NCI-H1694 (cell line): ENCODE measurements at regions not wholly inside any gene's neighbourhood (a gene's known extent, or its start where the extent isn't known, plus 50 kb on each side); places are given as distances from the start of the nearest gene placed in this dataset.

Source experiments
- DNase-seq: peaks from one replicate; lab custom pipeline; 2025; lab: John Stamatoyannopoulos, UW

DNA sequence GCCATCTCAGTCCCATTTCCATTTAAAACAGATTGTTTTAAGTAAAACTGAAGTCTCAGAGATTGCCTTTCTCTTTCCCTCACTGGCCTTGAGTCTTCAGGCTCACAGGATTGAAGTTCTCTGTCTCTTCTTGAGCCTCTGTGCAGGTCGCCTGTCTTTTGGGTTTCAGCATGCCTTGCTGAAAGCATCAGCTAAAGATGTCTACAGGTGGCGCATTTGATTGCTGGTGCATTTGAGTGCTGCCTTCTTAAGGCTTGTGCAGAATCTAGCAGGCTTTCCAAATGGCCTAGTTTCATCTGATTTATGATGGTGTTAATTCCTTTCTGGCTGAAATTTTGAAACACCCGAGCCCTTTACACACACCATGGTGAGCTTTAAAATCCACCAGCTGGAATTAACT is 1062.2 kb upstream of the FBXO33 start:
- no peak for DNase-seq

DNA sequence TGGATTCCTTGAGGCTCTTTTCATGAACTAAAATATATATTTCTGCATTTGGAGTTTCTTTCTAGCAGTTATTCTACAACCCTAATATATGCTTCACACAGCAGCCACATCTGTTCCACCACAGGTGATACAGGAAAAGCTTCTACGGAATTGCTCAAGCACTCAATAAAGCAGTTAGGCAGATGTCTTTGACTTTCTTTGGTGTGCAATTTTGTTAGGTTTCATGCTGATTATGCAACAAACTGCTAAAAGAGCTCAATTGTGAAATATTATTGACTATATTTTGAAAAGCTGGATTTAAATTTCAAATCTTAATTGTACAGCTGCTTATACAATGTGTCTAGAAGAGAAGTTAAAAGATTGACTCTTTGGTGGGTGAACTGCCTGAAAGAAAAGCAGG is 1055.6 kb upstream of the FBXO33 start:
- DNase-seq, result no peak

GRCh38 chr14:40485688-40486087 is 1053.5 kb upstream of the FBXO33 start:
- no peak for DNase-seq

- no peak for DNase-seq
Observed at GRCh38 chr14:40476005-40476404, 1043.8 kb upstream of the FBXO33 start.

DNA sequence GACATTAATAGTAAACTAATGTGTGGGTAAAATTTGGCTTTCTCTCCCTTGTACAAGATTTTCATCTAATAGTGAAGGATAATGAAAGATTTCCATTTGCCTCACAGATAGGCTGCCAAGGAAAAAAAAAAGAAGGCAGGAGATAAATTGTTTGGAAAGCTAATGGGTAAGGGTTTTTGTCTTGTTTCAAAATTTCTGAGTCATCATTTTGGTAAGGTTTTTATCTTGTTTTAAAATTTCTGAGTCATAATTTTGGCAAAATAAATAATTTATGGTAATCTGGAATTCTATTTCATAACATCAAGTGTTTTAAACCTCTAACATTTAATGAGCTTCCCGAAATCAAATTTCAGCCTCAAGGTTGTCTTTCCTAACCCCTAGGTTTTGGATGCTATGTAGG is 1035.7 kb upstream of the FBXO33 start:
- DNase-seq, result no peak

GRCh38 chr14:40464531-40464930 is 1032.3 kb upstream of the FBXO33 start:
- no peak for DNase-seq

DNA sequence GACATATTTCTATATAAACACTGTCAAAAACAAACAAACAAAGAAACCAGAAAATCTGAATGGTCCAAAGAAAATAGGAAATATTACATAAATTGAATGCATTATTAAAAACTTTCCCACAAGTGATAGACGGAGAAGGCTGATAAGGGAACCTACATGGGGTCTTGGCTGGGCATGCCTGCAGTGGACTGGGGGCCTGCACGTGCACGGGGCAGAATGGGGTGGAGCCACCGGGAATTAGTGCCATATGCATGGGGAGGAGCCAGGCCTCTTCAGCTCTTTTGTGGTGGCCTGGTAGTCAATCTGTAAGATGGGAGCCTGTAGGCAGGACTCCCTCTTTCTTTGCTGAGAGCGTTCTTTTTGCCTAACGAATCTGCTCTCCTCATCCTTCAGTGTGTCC is 1031.7 kb upstream of the FBXO33 start:
- no peak for DNase-seq

DNA sequence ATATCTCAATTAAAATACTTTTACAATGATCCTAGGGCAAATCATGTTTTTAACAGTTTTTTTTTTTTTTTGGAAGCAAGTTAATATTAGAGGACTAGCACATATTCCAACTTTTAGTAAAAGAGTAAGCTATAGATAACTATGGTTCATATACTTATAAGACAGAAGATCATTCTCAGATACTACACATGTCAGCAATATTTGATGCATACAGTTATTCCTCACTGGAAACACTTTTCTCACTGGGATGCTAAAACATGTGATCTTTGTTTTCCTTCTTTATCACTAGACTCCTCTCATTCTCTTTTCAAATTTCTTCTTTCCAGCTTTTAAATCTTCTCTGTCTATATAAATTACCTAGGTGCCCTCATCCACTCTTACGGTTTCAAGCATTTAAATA is 1020.4 kb upstream of the FBXO33 start:
- DNase-seq, result no peak

GRCh38 chr14:40447017-40447416 is 1014.8 kb upstream of the FBXO33 start:
- no peak for DNase-seq

GRCh38 chr14:40445020-40445419 is 1012.8 kb upstream of the FBXO33 start:
- no peak for DNase-seq

DNA sequence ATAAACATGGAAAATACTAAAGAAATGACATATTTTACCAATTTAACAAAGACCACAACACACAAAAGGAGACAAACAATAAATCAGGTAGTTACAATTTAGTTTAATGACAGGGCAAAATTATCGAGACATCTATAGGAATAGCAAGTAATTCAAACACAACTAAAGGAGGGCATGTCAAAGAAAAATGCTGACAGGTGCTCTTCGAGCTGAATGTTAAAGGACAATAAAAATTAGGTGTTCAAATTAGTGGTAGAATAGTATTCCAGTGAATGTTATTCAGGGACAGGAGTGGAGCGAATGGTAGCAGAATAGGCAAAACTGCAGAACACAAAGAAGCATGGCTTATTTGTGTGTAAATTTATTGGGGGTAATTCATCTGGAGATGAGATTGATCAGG is 1004.3 kb upstream of the FBXO33 start:
- DNase-seq, result no peak

GRCh38 chr14:40417777-40418401 is 985.7 kb upstream of the FBXO33 start:
- DNase-seq, result peak; percentile 4

DNA sequence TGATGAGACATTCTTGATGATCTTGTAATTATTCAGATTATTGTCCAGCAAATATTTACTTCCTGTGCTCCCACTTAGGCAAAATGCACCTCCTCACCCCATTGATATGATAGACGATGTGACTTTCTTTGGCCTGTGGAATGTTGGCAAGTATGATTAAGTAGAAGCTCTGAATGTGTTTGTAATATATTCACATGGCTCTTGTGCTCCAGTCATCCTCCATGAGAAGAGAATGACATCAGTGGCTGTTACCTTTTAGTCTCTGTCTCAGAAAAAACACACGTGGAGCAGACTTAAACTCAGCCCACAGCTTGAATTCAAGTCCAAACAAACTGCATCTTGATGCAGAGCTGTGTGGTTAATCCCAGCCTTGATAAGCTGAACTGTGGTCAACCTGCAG is 984.3 kb upstream of the FBXO33 start:
- DNase-seq, result no peak

- no peak for DNase-seq
Observed at GRCh38 chr14:40414386-40414785, 982.2 kb upstream of the FBXO33 start.

DNA sequence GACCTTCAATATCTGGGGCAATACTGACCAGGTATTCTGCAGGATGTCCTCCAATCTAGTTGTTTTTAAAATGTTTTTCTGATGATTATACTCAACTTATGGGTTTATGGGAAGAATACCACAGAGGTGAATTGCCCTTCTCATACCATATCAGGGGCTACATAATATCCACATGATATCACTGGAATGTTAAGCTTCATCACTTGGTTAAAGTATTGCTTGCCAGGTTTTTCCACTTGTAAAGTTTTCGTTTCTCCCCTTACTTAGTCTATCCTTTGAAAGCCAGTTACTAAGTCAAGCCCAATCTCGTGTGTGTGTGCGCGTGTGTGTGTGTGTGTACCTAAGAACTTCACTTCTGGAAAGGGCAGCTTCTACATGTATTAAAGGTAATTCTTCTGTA is 980.9 kb upstream of the FBXO33 start:
- no peak for DNase-seq

GRCh38 chr14:40410708-40411107 is 978.5 kb upstream of the FBXO33 start:
- no peak for DNase-seq

GRCh38 chr14:40402957-40403356 is 970.7 kb upstream of the FBXO33 start:
- DNase-seq, result no peak

GRCh38 chr14:40398981-40399380 is 966.7 kb upstream of the FBXO33 start:
- DNase-seq, result no peak

DNA sequence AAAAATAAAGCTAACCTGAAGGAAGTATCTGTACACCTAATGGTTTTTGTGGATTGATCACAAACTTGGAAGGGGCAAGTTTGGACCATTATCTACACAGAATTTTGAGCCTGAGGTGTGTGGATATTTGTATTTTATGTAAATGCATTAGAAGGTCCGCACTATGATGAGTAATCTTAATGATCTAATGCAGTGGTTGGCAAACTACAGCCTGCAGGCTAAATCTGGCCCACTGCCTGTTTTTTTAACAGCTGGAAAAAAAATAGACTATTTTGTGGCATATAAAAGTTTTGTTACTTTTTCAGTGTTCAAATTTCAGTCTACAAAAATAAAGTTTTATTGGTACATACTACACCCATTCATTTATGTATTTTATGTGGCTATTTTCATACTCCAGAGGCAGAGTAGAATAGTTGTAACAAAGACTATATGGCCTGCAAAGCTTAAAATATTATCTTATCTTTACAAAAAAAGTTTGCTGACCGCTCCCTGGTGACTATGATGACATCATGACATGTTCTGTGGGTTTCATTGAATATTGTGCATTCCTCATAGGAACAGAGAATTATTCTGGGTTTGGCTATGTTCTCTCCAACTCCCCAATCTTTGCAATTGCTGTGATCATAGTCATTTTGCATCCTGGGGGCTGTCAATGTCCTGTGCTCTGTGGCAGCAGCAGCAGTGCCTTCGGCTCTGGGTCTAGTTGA is 962.6 kb upstream of the FBXO33 start:
- DNase-seq, result no peak

DNA sequence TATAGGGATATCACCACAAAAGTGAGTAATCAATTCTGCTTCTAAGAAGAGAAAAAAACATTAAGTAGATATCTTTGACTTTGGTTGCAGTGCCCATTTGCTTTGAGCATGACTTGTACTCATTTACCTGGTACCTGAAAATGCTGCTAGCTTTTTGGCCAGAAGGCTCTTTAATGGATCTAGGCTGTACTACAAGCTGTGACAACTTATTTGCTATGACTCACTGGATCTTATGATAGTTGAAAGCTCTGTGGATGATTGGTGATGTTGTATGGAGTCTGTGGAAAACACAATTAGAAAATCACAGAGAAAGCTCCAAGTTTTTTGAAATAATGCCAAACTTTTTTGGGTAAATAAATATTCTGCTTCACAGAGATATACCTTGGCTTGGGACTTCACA is 960.9 kb upstream of the FBXO33 start:
- no peak for DNase-seq

- DNase-seq, result peak; percentile 75
Observed at GRCh38 chr14:40386433-40386832, 954.2 kb upstream of the FBXO33 start.

DNA sequence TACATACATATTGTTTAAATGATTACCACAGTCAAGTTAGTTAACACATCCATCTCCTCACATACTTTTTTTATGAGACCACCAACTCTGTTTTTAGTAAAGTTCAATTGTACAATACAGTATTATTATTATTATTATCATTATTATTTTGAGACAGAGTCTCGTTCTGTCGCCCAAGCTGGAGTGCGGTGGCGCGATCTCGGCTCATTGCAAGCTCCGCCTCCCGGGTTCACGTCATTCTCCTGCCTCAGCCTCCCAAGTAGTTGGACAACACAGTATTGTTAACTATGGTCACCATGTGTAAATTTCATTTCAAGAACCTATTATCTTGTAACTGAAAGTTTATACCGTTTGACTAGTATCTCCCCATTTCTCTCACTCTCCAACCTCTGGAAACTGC is 942.0 kb upstream of the FBXO33 start:
- no peak for DNase-seq

DNA sequence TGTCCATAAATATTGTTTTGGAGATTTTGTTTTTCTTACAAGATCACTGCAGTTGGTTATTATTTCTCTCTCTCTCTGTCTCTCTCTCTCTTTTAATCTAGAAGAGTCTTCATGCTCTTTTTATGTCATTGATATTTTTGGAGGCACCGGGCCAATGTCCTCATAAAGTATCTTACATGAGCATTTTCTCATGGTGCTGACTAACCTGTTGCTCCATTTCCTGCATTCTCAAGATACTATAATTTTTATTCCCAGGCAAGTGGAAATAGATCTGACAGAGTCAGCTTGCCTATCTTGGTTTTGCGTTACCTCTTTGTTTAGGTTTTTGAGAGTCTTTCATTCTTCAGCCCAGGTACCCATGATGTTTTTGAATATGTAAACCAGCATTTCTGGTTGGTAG is 938.8 kb upstream of the FBXO33 start:
- DNase-seq, result no peak

DNA sequence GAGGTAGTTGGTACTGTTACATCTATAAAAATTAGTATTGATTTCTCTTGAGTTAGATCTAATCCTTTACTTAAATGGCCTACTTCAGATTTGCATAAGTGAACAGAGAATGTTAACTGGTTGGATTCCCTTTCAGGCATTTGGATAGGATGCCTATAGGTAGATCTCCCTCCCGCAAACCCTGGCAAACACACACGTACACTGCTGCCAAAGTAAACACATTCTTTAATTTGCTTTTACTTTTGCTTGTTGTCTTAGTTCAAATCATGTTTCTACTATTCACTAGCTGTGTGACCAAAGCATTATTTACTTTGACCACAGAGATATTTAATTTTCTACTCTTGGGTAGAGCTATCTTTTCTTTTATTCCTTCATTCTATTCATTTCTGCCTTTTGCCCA is 936.1 kb upstream of the FBXO33 start:
- no peak for DNase-seq
